GM12864 (cell line): ENCODE measurements at regions not wholly inside any gene's neighbourhood (a gene's known extent, or its start where the extent isn't known, plus 50 kb on each side); places are given as distances from the start of the nearest gene placed in this dataset.

Experiments used
- DNase-seq: peaks from one replicate; pipeline ENCODE4 v3.0.0-alpha.2; 2011; ENCODE audit warnings: low read depth
- H3K4me3 ChIP-seq: 2 replicates; pipeline ENCODE4 v1.5.1; 2011; ENCODE audit warnings: mild to moderate bottlenecking, low read depth, low read length, control low read depth
- TF ChIP-seq, protein P1 (sequence below): IDR thresholded peaks from 2 replicates; pipeline ENCODE4 v1.5.1; 2011; ENCODE audit warnings: low read depth, mild to moderate bottlenecking, moderate library complexity, low read length, control low read depth, inconsistent platforms; ENCODE audit errors: missing control alignments

- TF ChIP-seq, protein P1, sequence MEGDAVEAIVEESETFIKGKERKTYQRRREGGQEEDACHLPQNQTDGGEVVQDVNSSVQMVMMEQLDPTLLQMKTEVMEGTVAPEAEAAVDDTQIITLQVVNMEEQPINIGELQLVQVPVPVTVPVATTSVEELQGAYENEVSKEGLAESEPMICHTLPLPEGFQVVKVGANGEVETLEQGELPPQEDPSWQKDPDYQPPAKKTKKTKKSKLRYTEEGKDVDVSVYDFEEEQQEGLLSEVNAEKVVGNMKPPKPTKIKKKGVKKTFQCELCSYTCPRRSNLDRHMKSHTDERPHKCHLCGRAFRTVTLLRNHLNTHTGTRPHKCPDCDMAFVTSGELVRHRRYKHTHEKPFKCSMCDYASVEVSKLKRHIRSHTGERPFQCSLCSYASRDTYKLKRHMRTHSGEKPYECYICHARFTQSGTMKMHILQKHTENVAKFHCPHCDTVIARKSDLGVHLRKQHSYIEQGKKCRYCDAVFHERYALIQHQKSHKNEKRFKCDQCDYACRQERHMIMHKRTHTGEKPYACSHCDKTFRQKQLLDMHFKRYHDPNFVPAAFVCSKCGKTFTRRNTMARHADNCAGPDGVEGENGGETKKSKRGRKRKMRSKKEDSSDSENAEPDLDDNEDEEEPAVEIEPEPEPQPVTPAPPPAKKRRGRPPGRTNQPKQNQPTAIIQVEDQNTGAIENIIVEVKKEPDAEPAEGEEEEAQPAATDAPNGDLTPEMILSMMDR: no peak
- H3K4me3 ChIP-seq: no peak overlapping the region
- no peak for DNase-seq
Measured at GRCh38 chr7:34507191-34507590, 150.8 kb upstream of the NPSR1 start.

GRCh38 chr7:34523226-34523918 is 134.6 kb upstream of the NPSR1 start:
- DNase-seq: no peak
- TF ChIP-seq, protein P1: no peak
- H3K4me3 ChIP-seq: no peak overlapping the region

DNA sequence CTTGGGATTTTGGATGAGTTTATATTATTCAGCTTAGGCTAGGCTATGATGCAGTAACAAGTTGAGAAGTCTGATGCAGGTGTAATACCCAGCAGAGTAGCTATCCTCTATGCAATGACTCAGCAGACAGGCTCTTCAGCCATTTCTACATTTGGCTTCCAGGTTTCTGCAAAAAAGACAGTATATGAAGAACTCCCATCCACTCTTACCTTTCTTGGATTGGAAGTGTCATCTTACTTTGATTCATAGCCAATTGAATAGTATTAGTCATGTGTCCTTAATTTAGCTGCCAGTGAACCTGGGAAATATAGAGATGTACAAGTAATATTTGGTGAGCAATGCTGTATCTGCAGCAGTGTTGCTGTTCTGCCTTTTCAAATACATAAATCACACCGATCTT is 127.8 kb upstream of the NPSR1 start:
- TF ChIP-seq, protein P1: no peak
- no peak for DNase-seq
- no peak overlapping the region for H3K4me3 ChIP-seq

GRCh38 chr7:34539003-34539402 is 119.0 kb upstream of the NPSR1 start:
- no peak for DNase-seq
- TF ChIP-seq, protein P1: no peak
- H3K4me3 ChIP-seq: no peak overlapping the region

GRCh38 chr7:34544621-34545020 is 113.4 kb upstream of the NPSR1 start:
- TF ChIP-seq, protein P1: no peak
- DNase-seq: no peak
- no peak overlapping the region for H3K4me3 ChIP-seq

- DNase-seq: no peak
- no peak overlapping the region for H3K4me3 ChIP-seq
- TF ChIP-seq, protein P1: no peak
Measured at GRCh38 chr7:34550996-34551395, 107.0 kb upstream of the NPSR1 start.

DNA sequence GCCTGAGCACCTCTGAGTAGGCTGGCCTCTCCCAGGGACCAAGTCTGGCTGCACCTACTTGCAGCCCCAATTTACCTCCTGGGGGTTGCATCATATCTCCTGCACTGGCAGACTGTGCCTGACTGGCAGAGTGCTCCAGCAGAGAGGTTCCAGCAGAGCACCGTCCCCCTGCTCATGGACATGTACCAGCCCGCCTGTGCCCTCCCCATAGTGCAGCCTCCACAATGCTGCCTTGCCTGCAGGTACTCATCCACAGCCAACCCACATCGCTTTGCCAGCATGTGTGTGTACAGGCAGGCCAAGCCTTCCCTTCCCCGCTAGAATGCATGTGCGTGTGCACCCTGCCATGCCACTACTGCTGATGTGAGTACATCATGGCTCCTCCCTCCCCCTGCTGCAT is 105.5 kb upstream of the NPSR1 start:
- TF ChIP-seq, protein P1: no peak
- no peak overlapping the region for H3K4me3 ChIP-seq
- no peak for DNase-seq
